ENCODE measurements at regions not wholly inside any gene's neighbourhood (a gene's known extent, or its start where the extent isn't known, plus 50 kb on each side); places are given as distances from the start of the nearest gene placed in this dataset.

DNA sequence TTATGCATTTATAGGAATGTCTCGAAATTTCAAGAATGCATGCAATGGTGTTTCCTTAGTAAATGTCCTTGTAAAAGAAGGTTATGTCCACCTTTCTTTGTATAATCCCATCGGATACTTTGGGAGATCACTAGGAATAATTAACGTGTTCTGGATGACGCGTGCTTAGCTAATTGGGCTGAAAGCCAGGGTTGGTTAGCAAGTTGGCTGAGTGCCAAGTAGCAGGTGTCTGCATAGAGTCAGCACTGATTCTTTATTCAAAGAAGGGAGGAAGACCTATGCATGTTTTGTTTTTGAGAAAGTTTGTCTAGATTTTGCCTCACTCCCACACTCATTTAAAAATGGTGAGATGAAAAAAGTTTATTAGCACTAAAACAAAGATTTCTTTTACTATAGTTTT lies 144.6 kb downstream of the SOX3 start:
- TF ChIP-seq EP300 (IDR thresholded peaks at IDR 0.05; ENCODE audit: borderline replicate concordance) (no peak), TCF12 (IDR thresholded peaks at IDR 0.05; ENCODE audit: low read depth) (no peak), NFIC (IDR thresholded peaks at IDR 0.05) (peak; percentile 81)

DNA sequence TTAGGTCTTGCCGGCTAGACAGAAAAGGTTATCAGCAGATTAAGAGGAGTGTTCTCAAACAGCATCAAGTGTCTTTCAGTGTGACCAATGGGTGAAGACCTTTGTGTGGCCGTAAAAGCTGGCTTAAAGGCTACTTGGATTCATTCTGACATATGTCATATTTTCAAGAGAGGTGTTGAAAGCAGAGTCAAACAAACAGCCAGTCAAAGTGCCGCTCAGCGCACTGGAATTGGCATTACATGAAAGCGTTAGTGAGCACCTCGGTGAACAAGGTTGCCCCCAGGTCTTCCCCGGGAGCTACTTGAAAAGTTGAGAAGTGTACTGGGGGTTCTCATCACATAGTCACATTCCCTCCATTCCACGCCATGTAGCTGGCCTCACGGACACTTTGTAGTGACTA lies 148.9 kb downstream of the SOX3 start:
- no peak for TF ChIP-seq FOXM1 (IDR thresholded peaks at IDR 0.05; ENCODE audit: borderline replicate concordance, low read depth)
- TF ChIP-seq ZBTB7A (IDR thresholded peaks at IDR 0.05; ENCODE audit: low read depth) = no peak
- TF ChIP-seq USF1 (IDR thresholded peaks at IDR 0.05) = no peak

GRCh38 chrX:140355429-140355828 lies 149.4 kb downstream of the SOX3 start:
- TF ChIP-seq TCF12 (IDR thresholded peaks at IDR 0.05; ENCODE audit: low read depth) = no peak

DNA sequence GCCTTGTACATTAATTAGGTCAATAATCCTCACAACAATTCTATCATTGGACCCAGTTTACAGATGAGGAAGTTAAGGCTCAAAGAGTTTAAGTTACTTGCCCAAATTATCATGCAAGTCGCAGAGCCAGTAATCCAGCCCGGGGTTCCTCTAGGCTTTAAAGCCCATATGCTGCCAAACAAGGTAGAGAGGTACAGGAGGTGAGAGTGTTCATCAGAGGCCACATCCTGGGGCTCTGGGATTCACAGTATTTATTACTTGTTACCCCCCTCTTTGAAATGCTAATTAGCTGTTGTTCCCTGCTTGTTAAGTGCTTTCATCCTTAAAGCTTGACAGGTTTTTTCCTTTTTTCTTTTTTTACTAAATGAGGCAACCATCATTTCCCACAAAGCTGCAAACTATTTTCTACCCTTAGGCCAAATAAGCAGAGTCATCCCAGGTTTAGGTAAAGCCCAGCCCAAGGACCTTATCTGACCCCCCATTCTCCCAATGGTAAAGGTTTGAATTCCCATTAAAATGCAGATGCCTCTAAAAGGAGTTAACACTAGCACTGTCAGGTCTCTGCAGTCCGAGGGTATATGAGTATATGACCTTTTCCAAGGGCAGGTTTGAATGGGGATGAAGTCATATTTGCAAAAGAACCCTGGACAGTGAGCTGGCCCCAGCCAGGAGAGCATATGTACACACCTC lies 150.3 kb downstream of the SOX3 start:
- TF ChIP-seq NFIC (IDR thresholded peaks at IDR 0.05) (no peak), ZBTB7A (IDR thresholded peaks at IDR 0.05; ENCODE audit: low read depth) (no peak), CEBPB (IDR thresholded peaks at IDR 0.05) (no peak), TEAD4 (IDR thresholded peaks at IDR 0.05) (no peak), FOXM1 (IDR thresholded peaks at IDR 0.05; ENCODE audit: borderline replicate concordance, low read depth) (no peak), CREB1 (IDR thresholded peaks at IDR 0.05; ENCODE audit: low read depth) (no peak), EP300 (IDR thresholded peaks at IDR 0.05; ENCODE audit: borderline replicate concordance) (no peak), TCF12 (IDR thresholded peaks at IDR 0.05; ENCODE audit: low read depth) (no peak), RAD21 (IDR thresholded peaks at IDR 0.05; ENCODE audit: low read depth) (no peak), EGR1 (IDR thresholded peaks at IDR 0.05) (no peak), USF1 (IDR thresholded peaks at IDR 0.05) (no peak), TAF1 (IDR thresholded peaks at IDR 0.05; ENCODE audit: low read depth) (no peak)
- TF ChIP-seq, protein P1, sequence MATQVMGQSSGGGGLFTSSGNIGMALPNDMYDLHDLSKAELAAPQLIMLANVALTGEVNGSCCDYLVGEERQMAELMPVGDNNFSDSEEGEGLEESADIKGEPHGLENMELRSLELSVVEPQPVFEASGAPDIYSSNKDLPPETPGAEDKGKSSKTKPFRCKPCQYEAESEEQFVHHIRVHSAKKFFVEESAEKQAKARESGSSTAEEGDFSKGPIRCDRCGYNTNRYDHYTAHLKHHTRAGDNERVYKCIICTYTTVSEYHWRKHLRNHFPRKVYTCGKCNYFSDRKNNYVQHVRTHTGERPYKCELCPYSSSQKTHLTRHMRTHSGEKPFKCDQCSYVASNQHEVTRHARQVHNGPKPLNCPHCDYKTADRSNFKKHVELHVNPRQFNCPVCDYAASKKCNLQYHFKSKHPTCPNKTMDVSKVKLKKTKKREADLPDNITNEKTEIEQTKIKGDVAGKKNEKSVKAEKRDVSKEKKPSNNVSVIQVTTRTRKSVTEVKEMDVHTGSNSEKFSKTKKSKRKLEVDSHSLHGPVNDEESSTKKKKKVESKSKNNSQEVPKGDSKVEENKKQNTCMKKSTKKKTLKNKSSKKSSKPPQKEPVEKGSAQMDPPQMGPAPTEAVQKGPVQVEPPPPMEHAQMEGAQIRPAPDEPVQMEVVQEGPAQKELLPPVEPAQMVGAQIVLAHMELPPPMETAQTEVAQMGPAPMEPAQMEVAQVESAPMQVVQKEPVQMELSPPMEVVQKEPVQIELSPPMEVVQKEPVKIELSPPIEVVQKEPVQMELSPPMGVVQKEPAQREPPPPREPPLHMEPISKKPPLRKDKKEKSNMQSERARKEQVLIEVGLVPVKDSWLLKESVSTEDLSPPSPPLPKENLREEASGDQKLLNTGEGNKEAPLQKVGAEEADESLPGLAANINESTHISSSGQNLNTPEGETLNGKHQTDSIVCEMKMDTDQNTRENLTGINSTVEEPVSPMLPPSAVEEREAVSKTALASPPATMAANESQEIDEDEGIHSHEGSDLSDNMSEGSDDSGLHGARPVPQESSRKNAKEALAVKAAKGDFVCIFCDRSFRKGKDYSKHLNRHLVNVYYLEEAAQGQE (IDR thresholded peaks at IDR 0.05; ENCODE audit: low read depth) = no peak
- TF ChIP-seq, protein P2, sequence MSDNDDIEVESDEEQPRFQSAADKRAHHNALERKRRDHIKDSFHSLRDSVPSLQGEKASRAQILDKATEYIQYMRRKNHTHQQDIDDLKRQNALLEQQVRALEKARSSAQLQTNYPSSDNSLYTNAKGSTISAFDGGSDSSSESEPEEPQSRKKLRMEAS (IDR thresholded peaks at IDR 0.05) = no peak

DNA sequence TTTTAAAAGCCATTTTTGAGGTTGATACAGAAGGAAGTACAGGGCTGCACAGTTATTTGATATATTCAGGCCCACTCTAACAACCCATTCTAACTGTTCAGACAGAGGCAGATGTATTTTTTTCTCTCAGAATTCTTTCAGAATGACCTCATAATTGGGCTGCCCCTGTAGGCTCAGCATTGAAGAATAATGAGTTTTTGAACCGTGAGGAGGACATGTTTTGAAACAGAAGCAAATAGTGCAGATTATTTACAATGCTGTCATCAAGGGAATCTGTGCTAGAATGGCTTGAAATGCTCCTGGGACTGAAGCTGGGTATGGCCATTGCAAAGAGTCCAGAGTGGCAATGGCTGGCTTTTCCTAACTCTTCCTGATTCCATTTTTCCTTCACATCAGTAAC lies 158.1 kb downstream of the SOX3 start:
- 0 out of 2 replicates have a peak, but pooled peaks have one; percentile 9 for TF ChIP-seq TEAD4 (IDR thresholded peaks at IDR 0.05)
- TF ChIP-seq YY1 (IDR thresholded peaks at IDR 0.05; ENCODE audit: low read depth) = no peak

DNA sequence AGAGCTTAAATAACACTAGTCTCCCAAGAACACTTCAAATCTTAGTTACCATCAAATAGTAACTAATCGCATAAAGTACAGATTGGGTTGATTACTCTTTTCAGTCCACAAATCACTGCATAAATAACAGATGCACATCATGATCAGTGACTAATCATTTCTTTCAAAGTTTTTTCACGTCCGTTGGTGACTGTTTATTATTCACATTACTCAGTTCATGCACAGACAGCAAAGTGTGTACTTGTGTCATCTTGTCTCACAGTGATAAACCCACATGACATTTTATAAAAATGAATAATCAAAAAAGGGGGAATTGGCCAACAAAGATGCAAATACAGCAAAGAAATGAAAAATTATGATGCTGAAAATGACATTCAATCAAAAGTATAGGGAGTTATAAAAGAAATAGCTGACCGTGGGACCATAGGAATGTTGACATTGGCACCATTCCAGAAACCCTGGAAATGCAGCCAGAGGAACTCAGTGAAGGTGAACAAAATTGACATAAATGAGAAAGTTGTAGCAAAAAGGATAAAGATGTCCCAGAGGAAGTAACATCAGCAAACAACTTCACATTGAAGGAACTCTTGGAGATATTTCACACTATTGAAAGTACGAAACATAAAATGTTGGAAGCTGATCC lies 161.5 kb downstream of the SOX3 start:
- TF ChIP-seq YY1 (IDR thresholded peaks at IDR 0.05; ENCODE audit: low read depth) (no peak), NFIC (IDR thresholded peaks at IDR 0.05) (peak; percentile 76), TCF12 (IDR thresholded peaks at IDR 0.05; ENCODE audit: low read depth) (no peak), EP300 (IDR thresholded peaks at IDR 0.05; ENCODE audit: borderline replicate concordance) (no peak), TAF1 (IDR thresholded peaks at IDR 0.05; ENCODE audit: low read depth) (no peak), TEAD4 (IDR thresholded peaks at IDR 0.05) (no peak)
- TF ChIP-seq, protein P2 (IDR thresholded peaks at IDR 0.05) = no peak

DNA sequence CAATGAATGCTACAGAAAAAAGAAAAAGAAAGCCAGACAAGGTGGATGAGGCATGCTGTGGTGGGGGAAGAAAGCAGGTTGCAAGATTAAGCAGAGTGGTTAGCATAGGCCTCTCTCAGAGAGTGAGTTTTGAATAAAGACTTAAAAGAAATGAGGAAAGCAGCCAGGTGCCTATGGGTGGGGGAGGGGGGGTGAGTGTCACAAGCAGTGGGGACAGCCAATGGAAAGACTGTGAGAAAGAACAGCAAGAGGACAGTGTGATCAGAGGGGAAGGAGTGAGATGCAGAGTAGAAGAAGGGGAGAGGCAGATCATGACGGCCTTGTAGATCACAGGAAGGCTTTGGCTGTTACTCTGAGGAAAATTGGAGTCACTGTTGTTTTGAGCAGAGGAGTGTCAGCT lies 162.5 kb downstream of the SOX3 start:
- TF ChIP-seq, protein P1 (IDR thresholded peaks at IDR 0.05; ENCODE audit: low read depth) = no peak
- TF ChIP-seq NFIC (IDR thresholded peaks at IDR 0.05) (no peak), CREB1 (IDR thresholded peaks at IDR 0.05; ENCODE audit: low read depth) (no peak), TAF1 (IDR thresholded peaks at IDR 0.05; ENCODE audit: low read depth) (no peak), YY1 (IDR thresholded peaks at IDR 0.05; ENCODE audit: low read depth) (no peak), TEAD4 (IDR thresholded peaks at IDR 0.05) (no peak), CEBPB (IDR thresholded peaks at IDR 0.05) (no peak), TCF12 (IDR thresholded peaks at IDR 0.05; ENCODE audit: low read depth) (no peak), ZBTB7A (IDR thresholded peaks at IDR 0.05; ENCODE audit: low read depth) (no peak), EP300 (IDR thresholded peaks at IDR 0.05; ENCODE audit: borderline replicate concordance) (no peak), USF1 (IDR thresholded peaks at IDR 0.05) (no peak), RAD21 (IDR thresholded peaks at IDR 0.05; ENCODE audit: low read depth) (no peak), EGR1 (IDR thresholded peaks at IDR 0.05) (no peak), FOXM1 (IDR thresholded peaks at IDR 0.05; ENCODE audit: borderline replicate concordance, low read depth) (no peak)
- TF ChIP-seq, protein P2 (IDR thresholded peaks at IDR 0.05) = no peak
